ENCODE measurements at regions not wholly inside any gene's neighbourhood (a gene's known extent, or its start where the extent isn't known, plus 50 kb on each side); places are given as distances from the start of the nearest gene placed in this dataset.

DNA sequence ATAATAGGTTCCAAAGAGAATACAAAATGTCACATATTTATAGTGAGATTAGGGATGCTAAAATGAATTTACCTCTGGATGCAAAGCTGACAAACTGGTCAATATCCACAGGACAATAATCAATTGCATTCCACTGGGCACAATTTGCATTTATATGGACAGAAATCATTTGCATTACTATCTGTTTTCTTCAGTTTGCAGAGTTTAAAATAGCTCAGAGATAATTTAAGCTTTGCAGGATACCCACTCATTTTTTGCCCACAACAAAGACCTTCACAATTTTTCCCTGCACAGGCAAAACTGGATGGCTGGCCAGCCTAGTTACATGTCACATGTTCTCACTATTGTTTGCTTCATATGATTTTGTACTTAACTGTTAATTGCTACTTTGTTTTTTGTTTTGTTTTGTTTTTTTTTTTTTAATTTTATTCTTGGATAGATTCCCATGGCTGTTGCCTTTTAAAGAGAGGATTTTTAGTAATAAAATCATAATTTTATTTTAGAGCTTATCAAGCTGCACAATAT is 483.5 kb downstream of the UTRN start:
- Histone ChIP-seq H3K9me3 (ENCODE audit: control insufficient read depth, low read depth, low read length) (no peaks in the 10 kb centered on the region), H3K23me2 (ENCODE audit: insufficient read length, low read depth, low read length, poor library complexity, severe bottlenecking) (no peaks in the 10 kb centered on the region), H3K79me1 (ENCODE audit: insufficient read depth, low read depth, low read length, poor library complexity, severe bottlenecking) (no peaks in the 10 kb centered on the region), H3K9ac (ENCODE audit: extremely low read depth, insufficient read length, low read length) (no peak overlapping the region), H3K18ac (ENCODE audit: insufficient read length, low read depth, low read length) (no peak overlapping the region), H2AFZ (ENCODE audit: low read length) (no peak overlapping the region), H2AK5ac (ENCODE audit: insufficient read length, low read length) (no peak overlapping the region), H2BK12ac (ENCODE audit: insufficient read length, low read depth, low read length) (no peak overlapping the region), H3T11ph (ENCODE audit: low read length) (no peak overlapping the region), H3K4ac (ENCODE audit: low read depth, low read length) (no peak overlapping the region), H2BK120ac (ENCODE audit: low read depth, low read length, poor library complexity, severe bottlenecking) (no peak overlapping the region), H3K56ac (ENCODE audit: insufficient read length, low read depth, low read length) (no peak overlapping the region), H4K20me1 (ENCODE audit: control insufficient read depth, insufficient read depth, insufficient read length) (no peaks in the 10 kb centered on the region), H3K27me3 (ENCODE audit: insufficient read depth, low read length) (no peaks in the 10 kb centered on the region), H3K27ac (ENCODE audit: insufficient read length, low read depth, low read length) (no peak overlapping the region), H3K79me2 (ENCODE audit: insufficient read depth, low read length) (no peaks in the 10 kb centered on the region), H3K14ac (ENCODE audit: insufficient read depth, low read length) (no peak overlapping the region), H2BK5ac (ENCODE audit: insufficient read length, low read length) (no peak overlapping the region), H2BK20ac (ENCODE audit: low read depth, low read length, poor library complexity, severe bottlenecking) (no peak overlapping the region), H3K4me2 (ENCODE audit: insufficient read depth, insufficient read length, low read length) (no peak overlapping the region), H4K5ac (ENCODE audit: insufficient read length, low read depth, low read length) (no peak overlapping the region), H4K91ac (ENCODE audit: insufficient read length, low read depth, low read length) (no peak overlapping the region), H4K8ac (replicated peaks; ENCODE audit: insufficient read length, low read depth, low read length) (no peak overlapping the region), H2BK15ac (ENCODE audit: low read depth, low read length) (no peak overlapping the region), H3K23ac (ENCODE audit: insufficient read length, low read depth, low read length) (no peak overlapping the region), H3K4me1 (ENCODE audit: insufficient read depth, low read length) (0 out of 2 replicates have a peak, but pooled peaks cover 5% of the 10 kb centered on the region)
- Mint-ChIP-seq H3K27ac (peak overlapping the region in 2 of 3 experiments; percentile 69 to 92; a peak in 2 of 7 replicates), H3K4me1 (peaks cover 27 to 32% of the 10 kb centered on the region in 2 experiments), H3K27me3 (ENCODE audit: low read depth) (no peaks in the 10 kb centered on the region), H3K36me3 (ENCODE audit: insufficient read depth in 1 of 3, low read depth in 3 of 3) (peaks cover 8 to 17% (median 12%) of the 10 kb centered on the region in 3 experiments; a peak in 6 of 7 replicates), H3K4me3 (no peak overlapping the region), H3K9me3 (no peaks in the 10 kb centered on the region; a peak in 1 of 5 replicates)
- DNase-seq = no peak
- TF ChIP-seq, protein P1, sequence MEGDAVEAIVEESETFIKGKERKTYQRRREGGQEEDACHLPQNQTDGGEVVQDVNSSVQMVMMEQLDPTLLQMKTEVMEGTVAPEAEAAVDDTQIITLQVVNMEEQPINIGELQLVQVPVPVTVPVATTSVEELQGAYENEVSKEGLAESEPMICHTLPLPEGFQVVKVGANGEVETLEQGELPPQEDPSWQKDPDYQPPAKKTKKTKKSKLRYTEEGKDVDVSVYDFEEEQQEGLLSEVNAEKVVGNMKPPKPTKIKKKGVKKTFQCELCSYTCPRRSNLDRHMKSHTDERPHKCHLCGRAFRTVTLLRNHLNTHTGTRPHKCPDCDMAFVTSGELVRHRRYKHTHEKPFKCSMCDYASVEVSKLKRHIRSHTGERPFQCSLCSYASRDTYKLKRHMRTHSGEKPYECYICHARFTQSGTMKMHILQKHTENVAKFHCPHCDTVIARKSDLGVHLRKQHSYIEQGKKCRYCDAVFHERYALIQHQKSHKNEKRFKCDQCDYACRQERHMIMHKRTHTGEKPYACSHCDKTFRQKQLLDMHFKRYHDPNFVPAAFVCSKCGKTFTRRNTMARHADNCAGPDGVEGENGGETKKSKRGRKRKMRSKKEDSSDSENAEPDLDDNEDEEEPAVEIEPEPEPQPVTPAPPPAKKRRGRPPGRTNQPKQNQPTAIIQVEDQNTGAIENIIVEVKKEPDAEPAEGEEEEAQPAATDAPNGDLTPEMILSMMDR (conservative IDR thresholded peaks at IDR 0.05) = no peak

Data from H9 (cell line).